ENCODE measurements at regions not wholly inside any gene's neighbourhood (a gene's known extent, or its start where the extent isn't known, plus 50 kb on each side); places are given as distances from the start of the nearest gene placed in this dataset.
A peak's percentile ranks its signal among the peaks of the same experiment; 100 is the strongest.
"Not testable (repeated sequence)": the region's sequence is repeated elsewhere in the genome, so short reads cannot be mapped to it uniquely, and the experiment has no call there.

- Histone ChIP-seq H3K4me1 (ENCODE audit: low read depth, poor library complexity, severe bottlenecking) (no peaks in the 10 kb centered on the region), H3K27ac (no peak overlapping the region), H3K36me3 (ENCODE audit: insufficient read depth) (no peaks in the 10 kb centered on the region), H3K4me3 (IDR thresholded peaks at IDR 0.05; ENCODE audit: insufficient read depth, low read depth, low read length) (no peak overlapping the region), H3K4me2 (no peak overlapping the region), H2AFZ (ENCODE audit: low read depth) (no peak overlapping the region), H3K27me3 (ENCODE audit: insufficient read depth, low read depth) (no peaks in the 10 kb centered on the region), H3K9ac (no peak overlapping the region), H3K79me2 (ENCODE audit: insufficient read depth, low read depth) (no peaks in the 10 kb centered on the region), H4K20me1 (ENCODE audit: insufficient read depth) (no peaks in the 10 kb centered on the region)
- TF ChIP-seq CTCF (conservative IDR thresholded peaks at IDR 0.05; ENCODE audit: low read depth, low read length): 0 out of 2 replicates have a peak, but pooled peaks have one; percentile 12
Observed at GRCh38 chrX:4550018-4550417, 836.6 kb upstream of the PRKX start.

GRCh38 chrX:4547213-4547836 is 833.9 kb upstream of the PRKX start:
- no peak overlapping the region for H3K27ac ChIP-seq
- no peaks in the 10 kb centered on the region for H3K4me1 ChIP-seq (ENCODE audit: low read depth, poor library complexity, severe bottlenecking)
- no peak overlapping the region for H3K4me3 ChIP-seq (IDR thresholded peaks at IDR 0.05; ENCODE audit: insufficient read depth, low read depth, low read length)
- H3K79me2 ChIP-seq (ENCODE audit: insufficient read depth, low read depth): no peaks in the 10 kb centered on the region
- no peak overlapping the region for H3K9ac ChIP-seq
- no peaks in the 10 kb centered on the region for H3K36me3 ChIP-seq (ENCODE audit: insufficient read depth)
- no peak overlapping the region for H3K4me2 ChIP-seq
- no peaks in the 10 kb centered on the region for H3K27me3 ChIP-seq (ENCODE audit: insufficient read depth, low read depth)
- no peak overlapping the region for H2AFZ ChIP-seq (ENCODE audit: low read depth)
- peak; percentile 91 for TF ChIP-seq CTCF (conservative IDR thresholded peaks at IDR 0.05; ENCODE audit: low read depth, low read length)
- H4K20me1 ChIP-seq (ENCODE audit: insufficient read depth): no peaks in the 10 kb centered on the region

- not testable (repeated sequence) for H3K4me2 ChIP-seq; H4K20me1 ChIP-seq (ENCODE audit: insufficient read depth); H3K4me1 ChIP-seq (ENCODE audit: low read depth, poor library complexity, severe bottlenecking); H3K9ac ChIP-seq; H3K27me3 ChIP-seq (ENCODE audit: insufficient read depth, low read depth); H2AFZ ChIP-seq (ENCODE audit: low read depth); H3K79me2 ChIP-seq (ENCODE audit: insufficient read depth, low read depth); H3K4me3 ChIP-seq (IDR thresholded peaks at IDR 0.05; ENCODE audit: insufficient read depth, low read depth, low read length); H3K27ac ChIP-seq; H3K36me3 ChIP-seq (ENCODE audit: insufficient read depth)
Observed at GRCh38 chrX:4546178-4546577, 832.7 kb upstream of the PRKX start.

GRCh38 chrX:4528247-4528646 is 814.8 kb upstream of the PRKX start:
- Histone ChIP-seq H3K27me3 (ENCODE audit: insufficient read depth, low read depth) (no peaks in the 10 kb centered on the region), H3K36me3 (ENCODE audit: insufficient read depth) (no peaks in the 10 kb centered on the region), H4K20me1 (ENCODE audit: insufficient read depth) (no peaks in the 10 kb centered on the region), H3K9ac (no peak overlapping the region), H3K4me2 (no peak overlapping the region), H3K4me3 (IDR thresholded peaks at IDR 0.05; ENCODE audit: insufficient read depth, low read depth, low read length) (no peak overlapping the region), H3K4me1 (ENCODE audit: low read depth, poor library complexity, severe bottlenecking) (no peaks in the 10 kb centered on the region), H3K79me2 (ENCODE audit: insufficient read depth, low read depth) (no peaks in the 10 kb centered on the region), H3K27ac (no peak overlapping the region), H2AFZ (ENCODE audit: low read depth) (no peak overlapping the region)
- no peak for TF ChIP-seq CTCF (conservative IDR thresholded peaks at IDR 0.05; ENCODE audit: low read depth, low read length)

DNA sequence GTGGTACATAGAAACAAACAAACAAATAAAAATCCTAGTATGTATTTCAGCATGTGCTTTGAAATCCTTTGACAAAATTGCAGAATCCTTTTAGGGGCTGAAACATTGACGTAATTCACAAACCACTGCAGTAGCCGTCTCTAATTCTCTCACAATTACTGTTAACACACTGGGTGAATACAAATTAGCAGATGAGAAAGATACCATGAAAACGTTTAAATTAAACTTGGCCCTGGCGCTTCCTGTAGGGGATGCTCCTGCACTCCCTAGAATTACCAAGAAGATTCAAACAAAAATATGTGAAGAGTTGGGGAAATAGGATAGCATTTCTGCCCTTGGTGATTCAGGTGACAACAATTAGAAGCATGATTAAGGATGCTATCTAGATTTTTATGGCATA is 772.5 kb upstream of the PRKX start:
- Histone ChIP-seq H3K4me2 (no peak overlapping the region), H2AFZ (ENCODE audit: low read depth) (no peak overlapping the region), H4K20me1 (ENCODE audit: insufficient read depth) (no peaks in the 10 kb centered on the region), H3K4me1 (ENCODE audit: low read depth, poor library complexity, severe bottlenecking) (no peaks in the 10 kb centered on the region), H3K9ac (no peak overlapping the region), H3K36me3 (ENCODE audit: insufficient read depth) (no peaks in the 10 kb centered on the region), H3K27ac (no peak overlapping the region), H3K27me3 (ENCODE audit: insufficient read depth, low read depth) (no peaks in the 10 kb centered on the region), H3K4me3 (IDR thresholded peaks at IDR 0.05; ENCODE audit: insufficient read depth, low read depth, low read length) (no peak overlapping the region), H3K79me2 (ENCODE audit: insufficient read depth, low read depth) (no peaks in the 10 kb centered on the region)
- no peak for TF ChIP-seq CTCF (conservative IDR thresholded peaks at IDR 0.05; ENCODE audit: low read depth, low read length)
